ENCODE measurements at regions not wholly inside any gene's neighbourhood (a gene's known extent, or its start where the extent isn't known, plus 50 kb on each side); places are given as distances from the start of the nearest gene placed in this dataset.

- no peak for TF ChIP-seq CTCF (IDR thresholded peaks at IDR 0.05)
- TF ChIP-seq POLR2A (IDR thresholded peaks at IDR 0.05): no peak
- H3K4me1 ChIP-seq: no peaks in the 10 kb centered on the region
- WGBS, 2 donors: 90 to 93% methylated on average over 11 of the region's 11 CpGs
- DNase-seq: no peak
- intact Hi-C loops (cut with DNase I; ENCODE audit: low total_unique reads): no loop called here
- H3K36me3 ChIP-seq (ENCODE audit: low read depth, missing control alignments): no peaks in the 10 kb centered on the region
- no peak overlapping the region for H3K4me3 ChIP-seq
- H3K9me3 ChIP-seq: no peaks in the 10 kb centered on the region
- no peak overlapping the region for H3K27ac ChIP-seq
- no peaks in the 10 kb centered on the region for H3K27me3 ChIP-seq
Measured at GRCh38 chr10:33553748-33554571, 219.5 kb upstream of the NRP1 start.

DNA sequence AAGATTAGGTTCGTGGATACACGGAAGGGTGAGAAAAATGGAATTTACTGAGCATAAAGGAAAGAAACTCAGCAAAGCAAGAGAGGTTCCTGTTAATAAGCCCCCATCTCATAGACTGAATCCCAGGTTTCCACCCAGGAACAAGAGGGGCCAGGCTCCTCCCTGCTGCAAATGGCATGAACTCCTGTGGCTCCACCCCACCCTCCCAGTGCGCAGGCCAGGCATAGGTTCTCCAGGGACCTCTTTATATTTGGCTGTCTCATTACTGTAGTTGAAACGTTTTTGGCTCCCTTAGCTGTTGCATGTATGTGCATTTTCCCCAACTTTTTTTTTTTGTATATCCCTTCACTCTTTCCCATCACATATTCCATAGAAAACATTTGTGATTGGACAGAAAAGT lies 217.8 kb upstream of the NRP1 start:
- intact Hi-C loops (cut with DNase I; ENCODE audit: low total_unique reads): no loop called here
- H3K9me3 ChIP-seq: no peaks in the 10 kb centered on the region
- H3K27ac ChIP-seq: no peak overlapping the region
- no peak for DNase-seq
- no peak for TF ChIP-seq CTCF (IDR thresholded peaks at IDR 0.05)
- no peak for TF ChIP-seq POLR2A (IDR thresholded peaks at IDR 0.05)
- WGBS, 2 donors: 72 to 77% methylated on average over 4 of the region's 4 CpGs
- no peaks in the 10 kb centered on the region for H3K4me1 ChIP-seq
- no peaks in the 10 kb centered on the region for H3K36me3 ChIP-seq (ENCODE audit: low read depth, missing control alignments)
- H3K27me3 ChIP-seq: no peaks in the 10 kb centered on the region
- H3K4me3 ChIP-seq: no peak overlapping the region

DNA sequence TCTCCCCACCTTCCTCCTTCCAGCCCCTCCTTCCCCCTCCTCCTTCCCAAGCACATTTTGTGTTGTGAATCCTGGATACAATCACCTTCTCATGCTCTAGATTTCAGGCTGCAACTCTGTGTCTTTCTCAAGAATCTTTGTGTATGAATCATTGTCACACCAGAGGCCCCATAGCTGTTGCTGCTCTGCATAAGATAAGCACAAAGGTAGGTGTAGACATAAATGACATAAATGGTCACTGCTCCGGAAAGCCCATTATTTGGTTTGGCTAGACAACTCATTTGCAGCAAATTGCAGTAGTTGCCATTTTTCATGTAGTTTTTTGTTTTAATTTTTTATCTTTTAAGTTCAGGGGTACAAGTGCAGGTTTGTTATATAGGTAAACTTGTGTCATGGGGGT lies 216.3 kb upstream of the NRP1 start:
- H3K27ac ChIP-seq: no peak overlapping the region
- no peaks in the 10 kb centered on the region for H3K9me3 ChIP-seq
- no peaks in the 10 kb centered on the region for H3K36me3 ChIP-seq (ENCODE audit: low read depth, missing control alignments)
- intact Hi-C loops (cut with DNase I; ENCODE audit: low total_unique reads): no loop called here
- no peak for DNase-seq
- no peak overlapping the region for H3K4me3 ChIP-seq
- no peaks in the 10 kb centered on the region for H3K4me1 ChIP-seq
- 81 to 89% methylated on average over 1 of the region's 1 CpG for WGBS, 2 donors
- TF ChIP-seq CTCF (IDR thresholded peaks at IDR 0.05): no peak
- no peak for TF ChIP-seq POLR2A (IDR thresholded peaks at IDR 0.05)
- no peaks in the 10 kb centered on the region for H3K27me3 ChIP-seq

DNA sequence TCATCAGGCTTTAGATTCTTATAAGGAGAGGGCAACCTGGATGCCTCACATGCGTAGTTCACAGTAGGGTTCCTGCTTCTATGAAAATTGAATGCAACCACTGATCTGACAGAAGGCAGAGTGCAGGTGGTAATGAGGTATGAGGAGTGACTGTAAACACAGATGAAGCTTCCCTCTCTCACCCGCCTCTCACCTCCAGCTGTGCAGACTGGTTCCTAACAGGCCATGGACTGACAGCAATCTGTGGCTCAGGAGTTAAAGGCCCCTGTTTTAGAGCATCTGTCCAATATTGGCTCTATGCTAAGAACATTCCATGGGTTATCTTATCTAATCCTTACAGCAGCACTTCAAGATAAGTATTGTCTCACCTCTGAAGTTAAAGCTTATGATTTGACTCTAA lies 213.5 kb upstream of the NRP1 start:
- WGBS, 2 donors: 79 to 92% methylated on average over 2 of the region's 2 CpGs
- TF ChIP-seq POLR2A (IDR thresholded peaks at IDR 0.05): no peak
- no peak for TF ChIP-seq CTCF (IDR thresholded peaks at IDR 0.05)
- no peak for DNase-seq
- intact Hi-C loops (cut with DNase I; ENCODE audit: low total_unique reads): no loop called here
- Histone ChIP-seq H3K27ac (no peak overlapping the region), H3K9me3 (no peaks in the 10 kb centered on the region), H3K27me3 (no peaks in the 10 kb centered on the region), H3K4me3 (no peak overlapping the region), H3K36me3 (ENCODE audit: low read depth, missing control alignments) (no peaks in the 10 kb centered on the region), H3K4me1 (no peaks in the 10 kb centered on the region)

GRCh38 chr10:33546031-33546430 lies 211.6 kb upstream of the NRP1 start:
- H3K36me3 ChIP-seq (ENCODE audit: low read depth, missing control alignments): no peaks in the 10 kb centered on the region
- no peaks in the 10 kb centered on the region for H3K9me3 ChIP-seq
- TF ChIP-seq POLR2A (IDR thresholded peaks at IDR 0.05): no peak
- no peak for TF ChIP-seq CTCF (IDR thresholded peaks at IDR 0.05)
- H3K27ac ChIP-seq: no peak overlapping the region
- no peak overlapping the region for H3K4me3 ChIP-seq
- no peak for DNase-seq
- no peaks in the 10 kb centered on the region for H3K27me3 ChIP-seq
- H3K4me1 ChIP-seq: no peaks in the 10 kb centered on the region
- 92 to 97% methylated on average over 1 of the region's 1 CpG for WGBS, 2 donors
- intact Hi-C loops (cut with DNase I; ENCODE audit: low total_unique reads): no loop called here
